GM03348 (cell line): ENCODE measurements at regions not wholly inside any gene's neighbourhood (a gene's known extent, or its start where the extent isn't known, plus 50 kb on each side); places are given as distances from the start of the nearest gene placed in this dataset.

Source experiments
- DNase-seq: peaks from one replicate; pipeline ENCODE4 v3.0.0; 2012; ENCODE audit warnings: low spot score

GRCh38 chr13:27370305-27370872 is 54.0 kb upstream of the GTF3A start:
- DNase-seq, result no peak

GRCh38 chr13:27371932-27372331 is 52.5 kb upstream of the GTF3A start:
- DNase-seq, result no peak

GRCh38 chr13:27372896-27373295 is 51.5 kb upstream of the GTF3A start:
- no peak for DNase-seq

GRCh38 chr13:27374126-27374613 is 50.2 kb upstream of the GTF3A start:
- no peak for DNase-seq
